CD14-positive monocyte (primary cell): ENCODE measurements at regions not wholly inside any gene's neighbourhood (a gene's known extent, or its start where the extent isn't known, plus 50 kb on each side); places are given as distances from the start of the nearest gene placed in this dataset.

Experiments used
- DNase-seq, 3 donors: peaks; one replicate each; pipeline ENCODE4 v3.0.0-alpha.2; 2011 to 2022
- H2AFZ ChIP-seq: 2 replicates; pipeline ENCODE4 v1.6.0; 2012; ENCODE audit warnings: mild to moderate bottlenecking, low read depth, low read length, inconsistent platforms; ENCODE audit not compliant: insufficient read depth, poor library complexity, severe bottlenecking
- H3K27ac ChIP-seq, 2 donors: 1 replicate in 1 of 2; 2 replicates in 1 of 2; pipeline ENCODE4 v1.5.1; 2012 to 2013; ENCODE audit warnings: low read length in 2 of 2, control low read depth in 1 of 2, inconsistent platforms in 1 of 2, low read depth in 1 of 2, mild to moderate bottlenecking in 1 of 2
- H3K27me3 ChIP-seq, 2 donors: one replicate each; pipeline versions ENCODE4 v1.6.0 to v1.6.1; 2011 to 2013; ENCODE audit warnings: low read length in 2 of 2; ENCODE audit not compliant: control insufficient read depth in 2 of 2, insufficient read depth in 2 of 2
- H3K36me3 ChIP-seq, 2 donors: replicated peaks in 1 of 2; 1 replicate in 1 of 2; 2 replicates in 1 of 2; pipeline versions ENCODE4 v1.5.1 to v1.6.1; 2012 to 2013; ENCODE audit warnings: low read length in 2 of 2, control low read depth in 1 of 2, inconsistent platforms in 1 of 2, mild to moderate bottlenecking in 1 of 2; ENCODE audit not compliant: insufficient read depth in 2 of 2, control insufficient read depth in 1 of 2
- H3K4me1 ChIP-seq, 2 donors: 1 replicate in 1 of 2; 2 replicates in 1 of 2; pipeline versions ENCODE4 v1.5.1 to v1.6.1; 2012 to 2013; ENCODE audit warnings: low read length in 2 of 2, control low read depth in 1 of 2, inconsistent platforms in 1 of 2, mild to moderate bottlenecking in 1 of 2, moderate library complexity in 1 of 2; ENCODE audit not compliant: insufficient read depth in 2 of 2, control insufficient read depth in 1 of 2
- H3K4me2 ChIP-seq: replicated peaks from 2 replicates; pipeline ENCODE3; 2012; ENCODE audit warnings: low read length, moderate library complexity, mild to moderate bottlenecking; ENCODE audit not compliant: poor library complexity, severe bottlenecking; ENCODE audit errors: extremely low read depth
- H3K4me3 ChIP-seq, 3 experiments: fragments of 200-600 bp in 1 of 3; sonication (generic) in 1 of 3; replicated peaks in 1 of 3; 1 replicate in 2 of 3; 2 replicates in 1 of 3; pipeline ENCODE4 v1.5.1; 2011 to 2013; ENCODE audit warnings: low read length in 3 of 3, mild to moderate bottlenecking in 3 of 3, control low read depth in 2 of 3, low read depth in 2 of 3, inconsistent platforms in 1 of 3, moderate library complexity in 1 of 3
- H3K79me2 ChIP-seq: 2 replicates; pipeline ENCODE4 v1.6.0; 2012; ENCODE audit warnings: mild to moderate bottlenecking, control low read depth, inconsistent platforms, low read length, moderate library complexity; ENCODE audit not compliant: insufficient read depth
- H3K9ac ChIP-seq: 2 replicates; pipeline ENCODE4 v1.6.0; 2017; ENCODE audit warnings: low read length, mild to moderate bottlenecking; ENCODE audit not compliant: insufficient read depth, poor library complexity, severe bottlenecking
- H3K9me3 ChIP-seq, 2 donors: replicated peaks in 1 of 2; 1 replicate in 1 of 2; 2 replicates in 1 of 2; pipeline versions ENCODE4 v1.5.1 to v1.6.1; 2012 to 2013; ENCODE audit warnings: low read length in 2 of 2, control low read depth in 1 of 2; ENCODE audit not compliant: control insufficient read depth in 1 of 2, insufficient read depth in 1 of 2
- H4K20me1 ChIP-seq: 2 replicates; pipeline ENCODE4 v1.6.0; 2012; ENCODE audit warnings: mild to moderate bottlenecking, low read length, control low read depth, moderate library complexity; ENCODE audit not compliant: insufficient read depth
- H3K27ac Mint-ChIP-seq, 7 donors: one replicate each; pipeline ENCODE4 v1.8.0; 2020; ENCODE audit warnings: mild to moderate bottlenecking in 7 of 7, mixed read lengths in 7 of 7, moderate library complexity in 6 of 7, inconsistent platforms in 2 of 7
- H3K27me3 Mint-ChIP-seq, 3 donors: one replicate each; pipeline ENCODE4 v1.8.0; 2021 to 2022; ENCODE audit warnings: low read depth in 3 of 3, mild to moderate bottlenecking in 3 of 3, mixed read lengths in 3 of 3, moderate library complexity in 3 of 3, inconsistent platforms in 1 of 3
- H3K36me3 Mint-ChIP-seq, 2 donors: one replicate each; pipeline ENCODE4 v1.8.0; 2020; ENCODE audit warnings: mixed read lengths in 2 of 2, inconsistent platforms in 1 of 2, mild to moderate bottlenecking in 1 of 2
- H3K4me1 Mint-ChIP-seq: one replicate; pipeline ENCODE4 v1.8.0; 2020; ENCODE audit warnings: mild to moderate bottlenecking, mixed read lengths
- H3K4me3 Mint-ChIP-seq, 2 donors: one replicate each; pipeline ENCODE4 v1.8.0; 2020; ENCODE audit warnings: mild to moderate bottlenecking in 2 of 2, mixed read lengths in 2 of 2, moderate library complexity in 1 of 2
- H3K9me3 Mint-ChIP-seq, 7 donors: one replicate each; pipeline ENCODE4 v1.8.0; 2020 to 2022; ENCODE audit warnings: mixed read lengths in 7 of 7, mild to moderate bottlenecking in 6 of 7, moderate library complexity in 6 of 7, inconsistent platforms in 2 of 7
- WGBS: methylation state at CpG from one replicate; pipeline ENCODE4 v1.1.5; 2013; ENCODE audit warnings: missing lambda C conversion rate; ENCODE audit not compliant: insufficient coverage; 5-methylcytosine and 5-hydroxymethylcytosine counted together
- intact Hi-C, 2 donors: fragments of 100-400 bp; cut with micrococcal nuclease; formaldehyde crosslinking; loops; one replicate each; pipeline versions ENCODE4 v1.15.0 to v1.15.1; 2023
- TF ChIP-seq, protein P1 (sequence below): fragments of 200-600 bp; IDR thresholded peaks from one replicate; pipeline ENCODE4 v1.8.0; 2022; ENCODE audit warnings: antibody characterized with exemption, mild to moderate bottlenecking

DNA sequence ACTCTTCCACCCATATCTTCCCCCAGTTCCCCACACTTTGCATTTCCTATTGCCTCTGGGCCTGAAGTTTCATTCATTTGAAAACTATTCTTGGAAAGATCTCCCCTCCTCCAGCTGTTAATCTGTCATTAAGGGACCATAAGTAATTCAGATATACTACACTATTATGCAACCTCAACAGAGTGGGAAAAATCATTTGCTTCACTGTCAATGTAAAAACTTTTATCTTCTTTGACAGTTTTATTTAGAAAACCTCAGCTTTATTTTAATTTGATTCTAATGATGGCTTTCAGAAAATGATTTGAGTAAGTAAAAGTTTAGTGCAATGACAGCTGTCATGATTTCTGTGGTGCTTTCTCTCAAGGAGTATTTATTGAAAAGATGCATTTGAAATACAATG, 435.3 kb upstream of the KCNMB2 start:
- DNase-seq: no peak
- Histone ChIP-seq H2AFZ (no peak overlapping the region), H3K9me3 (no peaks in the 10 kb centered on the region), H3K36me3 (no peaks in the 10 kb centered on the region), H3K79me2 (no peaks in the 10 kb centered on the region), H3K4me1 (peaks cover 0 to 3% of the 10 kb centered on the region in 2 donors), H3K27ac (no peak overlapping the region), H3K9ac (no peak overlapping the region), H3K4me2 (no peak overlapping the region), H4K20me1 (no peaks in the 10 kb centered on the region), H3K4me3 (no peak overlapping the region), H3K27me3 (no peaks in the 10 kb centered on the region)
- H3K9me3 Mint-ChIP-seq: peaks cover 0 to 4% (median 0%) of the 10 kb centered on the region in 7 donors
- H3K27ac Mint-ChIP-seq: peak overlapping the region in 1 of 7 donors; percentile 25
- intact Hi-C loops: no loop called here
- no peak overlapping the region for H3K4me3 Mint-ChIP-seq
- peaks cover 0 to 2% (median 0%) of the 10 kb centered on the region in 3 donors for H3K27me3 Mint-ChIP-seq
- no peaks in the 10 kb centered on the region for H3K36me3 Mint-ChIP-seq
- TF ChIP-seq, protein P1, sequence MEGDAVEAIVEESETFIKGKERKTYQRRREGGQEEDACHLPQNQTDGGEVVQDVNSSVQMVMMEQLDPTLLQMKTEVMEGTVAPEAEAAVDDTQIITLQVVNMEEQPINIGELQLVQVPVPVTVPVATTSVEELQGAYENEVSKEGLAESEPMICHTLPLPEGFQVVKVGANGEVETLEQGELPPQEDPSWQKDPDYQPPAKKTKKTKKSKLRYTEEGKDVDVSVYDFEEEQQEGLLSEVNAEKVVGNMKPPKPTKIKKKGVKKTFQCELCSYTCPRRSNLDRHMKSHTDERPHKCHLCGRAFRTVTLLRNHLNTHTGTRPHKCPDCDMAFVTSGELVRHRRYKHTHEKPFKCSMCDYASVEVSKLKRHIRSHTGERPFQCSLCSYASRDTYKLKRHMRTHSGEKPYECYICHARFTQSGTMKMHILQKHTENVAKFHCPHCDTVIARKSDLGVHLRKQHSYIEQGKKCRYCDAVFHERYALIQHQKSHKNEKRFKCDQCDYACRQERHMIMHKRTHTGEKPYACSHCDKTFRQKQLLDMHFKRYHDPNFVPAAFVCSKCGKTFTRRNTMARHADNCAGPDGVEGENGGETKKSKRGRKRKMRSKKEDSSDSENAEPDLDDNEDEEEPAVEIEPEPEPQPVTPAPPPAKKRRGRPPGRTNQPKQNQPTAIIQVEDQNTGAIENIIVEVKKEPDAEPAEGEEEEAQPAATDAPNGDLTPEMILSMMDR: no peak
- peaks cover 8% of the 10 kb centered on the region for H3K4me1 Mint-ChIP-seq

DNA sequence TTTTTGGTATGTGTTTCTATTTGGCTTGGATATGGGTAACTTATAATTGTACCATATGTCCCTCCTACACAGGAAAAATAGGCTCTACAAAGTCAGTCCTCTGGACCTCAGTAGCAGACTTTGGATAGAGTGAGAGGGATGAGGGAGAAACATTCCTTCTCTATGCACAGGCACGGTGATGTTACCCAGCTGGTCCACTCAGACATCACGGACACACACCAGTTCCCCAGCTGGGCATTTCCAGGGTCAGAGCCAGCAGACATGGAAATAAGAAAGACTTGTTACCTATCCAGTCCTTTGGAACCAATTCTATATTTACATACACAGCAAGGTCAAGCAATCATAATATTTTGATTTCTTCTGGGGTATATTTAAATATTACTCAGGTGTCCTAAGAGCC, 433.1 kb upstream of the KCNMB2 start:
- H3K4me3 Mint-ChIP-seq: no peak overlapping the region
- Histone ChIP-seq H3K36me3 (no peaks in the 10 kb centered on the region), H3K9ac (no peak overlapping the region), H3K4me2 (no peak overlapping the region), H3K79me2 (no peaks in the 10 kb centered on the region), H3K27me3 (no peaks in the 10 kb centered on the region), H2AFZ (no peak overlapping the region), H4K20me1 (no peaks in the 10 kb centered on the region), H3K27ac (no peak overlapping the region), H3K4me3 (no peak overlapping the region), H3K9me3 (no peaks in the 10 kb centered on the region), H3K4me1 (no peaks in the 10 kb centered on the region)
- H3K27ac Mint-ChIP-seq: no peak overlapping the region
- H3K4me1 Mint-ChIP-seq: no peaks in the 10 kb centered on the region
- H3K36me3 Mint-ChIP-seq: no peaks in the 10 kb centered on the region
- no CpG with 5 or more reads among the region's 2 CpGs for WGBS
- intact Hi-C loops: no loop called here
- TF ChIP-seq, protein P1: no peak
- no peak for DNase-seq
- H3K27me3 Mint-ChIP-seq: no peaks in the 10 kb centered on the region
- H3K9me3 Mint-ChIP-seq: peaks cover 0 to 2% (median 0%) of the 10 kb centered on the region in 7 donors
